A549 (cell line): ENCODE measurements at regions not wholly inside any gene's neighbourhood (a gene's known extent, or its start where the extent isn't known, plus 50 kb on each side); places are given as distances from the start of the nearest gene placed in this dataset.

Source experiments
- ATAC-seq, 2 experiments: fragments of 200-7000 bp in 1 of 2; fragments of >200 bp in 1 of 2; cut with Nextera tagmentation in 1 of 2; cut with Tn5 transposase in 1 of 2; 3 replicates each; pipeline versions ENCODE4 v1.8.0 to v1.9.1; 2018 to 2020; ENCODE audit warnings: mild to moderate bottlenecking in 1 of 2, moderate library complexity in 1 of 2
- CTCF ChIA-PET: fragments of 300-600 bp; sonication (Branson Sonifier 250); formaldehyde crosslinking; extraction: SDS; loops from one replicate; lab custom pipeline; 2021; ENCODE audit warnings: antibody characterized with exemption, inconsistent platforms; lab: Yijun Ruan, JAX
- POLR2A ChIA-PET: fragments of 350-600 bp; formaldehyde crosslinking; extraction: SDS; loops from one replicate; lab custom pipeline; 2021; ENCODE audit warnings: antibody characterized with exemption, inconsistent platforms; lab: Yijun Ruan, JAX
- DNase-seq, 2 experiments: peaks; one replicate each; pipeline versions ENCODE4 v3.0.0 to v3.0.0-alpha.2; 2011 to 2016; ENCODE audit warnings: low read depth in 1 of 2, low spot score in 1 of 2
- FAIRE-seq: peaks from 2 replicates; lab custom pipeline; 2011; peaks lifted over from hg19 to GRCh38; lab: Jason Lieb, UNC
- H3K27ac ChIP-seq, 2 experiments: fragments of >200 bp; sonication (Bioruptor Twin); formaldehyde crosslinking; 3 replicates each; pipeline ENCODE4 v1.5.1; 2016 to 2017
- H3K4me1 ChIP-seq: fragments of >200 bp; sonication (Bioruptor Twin); formaldehyde crosslinking; 3 replicates; pipeline ENCODE4 v1.6.1; 2016
- H3K4me2 ChIP-seq: fragments of >200 bp; sonication (Bioruptor Twin); formaldehyde crosslinking; 3 replicates; pipeline ENCODE4 v1.6.1; 2016
- H3K4me3 ChIP-seq: fragments of >200 bp; sonication (Bioruptor Twin); formaldehyde crosslinking; 3 replicates; pipeline ENCODE4 v1.5.1; 2016
- H3K9me3 ChIP-seq: fragments of >200 bp; sonication (Bioruptor Twin); formaldehyde crosslinking; 3 replicates; pipeline ENCODE4 v1.6.1; 2016
- BHLHE40 ChIP-seq: IDR thresholded peaks from 2 replicates; pipeline ENCODE4 v1.6.1; 2012; ENCODE audit warnings: low read depth, low read length, inconsistent platforms
- CBX8 ChIP-seq: fragments of 200-600 bp; sonication (generic); IDR thresholded peaks from 2 replicates; pipeline ENCODE4 v1.6.1; 2016
- CEBPB ChIP-seq, 2 experiments: fragments of >200 bp in 1 of 2; sonication (Bioruptor Twin) in 1 of 2; formaldehyde crosslinking in 1 of 2; IDR thresholded peaks; 2 replicates each; pipeline ENCODE4 v1.6.1; 2012 to 2016
- EHMT2 ChIP-seq: fragments of 200-600 bp; sonication (generic); IDR thresholded peaks from 2 replicates; pipeline ENCODE4 v1.6.1; 2016; ENCODE audit warnings: antibody characterized with exemption, low read depth, mild to moderate bottlenecking, moderate library complexity
- FOSL2 ChIP-seq, 2 experiments: fragments of 450-650 bp in 1 of 2; fragments of >200 bp in 1 of 2; sonication (Bioruptor Twin) in 1 of 2; formaldehyde crosslinking; IDR thresholded peaks; 2 replicates each; pipeline versions ENCODE4 v1.5.0 to v1.6.1; 2016 to 2020; ENCODE audit warnings: mild to moderate bottlenecking in 1 of 2, moderate library complexity in 1 of 2
- GATA3 ChIP-seq: IDR thresholded peaks from 2 replicates; pipeline ENCODE4 v1.6.1; 2012; ENCODE audit warnings: borderline replicate concordance
- HMGXB4 ChIP-seq: fragments of 250-450 bp; sonication (Bioruptor Pico); IDR thresholded peaks from 2 replicates; pipeline ENCODE4 v1.5.0; 2021; ENCODE audit warnings: mild to moderate bottlenecking, moderate library complexity, borderline replicate concordance
- HOXA7 ChIP-seq: fragments of 250-450 bp; sonication (Bioruptor Pico); IDR thresholded peaks from 2 replicates; pipeline ENCODE4 v1.5.0; 2020; ENCODE audit warnings: mild to moderate bottlenecking, moderate library complexity
- HOXB13 ChIP-seq: fragments of 250-450 bp; sonication (Bioruptor Pico); IDR thresholded peaks from 2 replicates; pipeline ENCODE4 v1.5.0; 2020; ENCODE audit warnings: low read depth, mild to moderate bottlenecking, moderate library complexity
- MAX ChIP-seq: IDR thresholded peaks from 2 replicates; pipeline ENCODE4 v1.6.1; 2012
- NFE2L2 ChIP-seq: fragments of 150-350 bp; conservative IDR thresholded peaks from 2 replicates; pipeline ENCODE4 v1.6.1; 2014; ENCODE audit warnings: low read length
- POLR2A ChIP-seq: IDR thresholded peaks from 2 replicates; pipeline ENCODE4 v1.6.1; 2012; ENCODE audit warnings: mild to moderate bottlenecking, low read length
- POLR2AphosphoS2 ChIP-seq: conservative IDR thresholded peaks from 2 replicates; pipeline ENCODE4 v1.6.1; 2012; ENCODE audit warnings: low read length, improper control_type of control experiment, inconsistent platforms
- RAD21 ChIP-seq, 2 experiments: fragments of >200 bp in 1 of 2; sonication (Bioruptor Twin) in 1 of 2; formaldehyde crosslinking in 1 of 2; IDR thresholded peaks in 1 of 2; conservative IDR thresholded peaks in 1 of 2; 2 replicates in 1 of 2; 3 replicates in 1 of 2; pipeline ENCODE4 v1.6.1; 2012 to 2018; ENCODE audit warnings: inconsistent platforms in 1 of 2
- REST ChIP-seq: fragments of 200-600 bp; sonication (generic); IDR thresholded peaks from 2 replicates; pipeline ENCODE4 v1.6.1; 2016; ENCODE audit warnings: antibody characterized with exemption, mild to moderate bottlenecking, moderate library complexity
- RFX5 ChIP-seq: fragments of 450-650 bp; IDR thresholded peaks from 2 replicates; pipeline ENCODE4 v1.7.1; 2014; ENCODE audit warnings: antibody characterized with exemption, mild to moderate bottlenecking, moderate library complexity
- SMC3 ChIP-seq: fragments of >200 bp; sonication (Bioruptor Twin); formaldehyde crosslinking; IDR thresholded peaks from 3 replicates; pipeline ENCODE4 v1.6.1; 2018; ENCODE audit warnings: inconsistent platforms
- SREBF2 ChIP-seq: fragments of 450-650 bp; IDR thresholded peaks from 2 replicates; pipeline ENCODE4 v1.6.1; 2014; ENCODE audit warnings: mild to moderate bottlenecking, moderate library complexity
- TP53 ChIP-seq: fragments of 250-450 bp; sonication (Bioruptor Pico); IDR thresholded peaks from 2 replicates; pipeline ENCODE4 v1.5.0; 2021; ENCODE audit warnings: mild to moderate bottlenecking, moderate library complexity
- ZNF302 ChIP-seq: fragments of 250-450 bp; sonication (Bioruptor Pico); IDR thresholded peaks from 2 replicates; pipeline ENCODE4 v1.9.0; 2021; ENCODE audit warnings: inconsistent platforms, mild to moderate bottlenecking, moderate library complexity
- ZSCAN20 ChIP-seq: fragments of 250-450 bp; sonication (Bioruptor Pico); IDR thresholded peaks from 2 replicates; pipeline ENCODE4 v1.8.0; 2022; ENCODE audit warnings: mild to moderate bottlenecking, moderate library complexity
- WGBS: methylation state at CpG from one replicate; pipeline ENCODE4 v1.1.6; 2017; ENCODE audit errors: missing lambda C conversion rate; 5-methylcytosine and 5-hydroxymethylcytosine counted together

- DNase-seq, result no peak
- H3K4me1 ChIP-seq, result no peaks in the 10 kb centered on the region
- CTCF ChIA-PET, result no interaction called here
- no peak for ATAC-seq
- no peaks in the 10 kb centered on the region for H3K9me3 ChIP-seq
- POLR2A ChIA-PET, result no interaction called here
- TF ChIP-seq TP53 (CRISPR knock-in tag) (no peak), FOSL2 (IDR thresholded peaks at IDR 0.05) (no peak), FOSL2 (CRISPR knock-in tag; IDR thresholded peaks at IDR 0.05) (no peak), EHMT2 (no peak), RAD21 (conservative IDR thresholded peaks at IDR 0.05 in 1 of 2, IDR thresholded peaks at IDR 0.05 in 1 of 2) (no peak), BHLHE40 (no peak), SREBF2 (no peak), NFE2L2 (no peak), REST (no peak), HOXA7 (CRISPR knock-in tag) (no peak), SMC3 (no peak), CEBPB (IDR thresholded peaks at IDR 0.05) (no peak), GATA3 (no peak), POLR2AphosphoS2 (no peak), HMGXB4 (CRISPR knock-in tag) (no peak), ZNF302 (CRISPR knock-in tag) (no peak), ZSCAN20 (CRISPR knock-in tag) (no peak), CBX8 (no peak), MAX (no peak)
- TF ChIP-seq, all 56 proteins: peak for 0
- no peak for FAIRE-seq
- Histone ChIP-seq H3K4me3 (no peak overlapping the region), H3K4me2 (no peak overlapping the region), H3K27ac (no peak overlapping the region)
- WGBS, result 0% methylated on average over 2 of the region's 2 CpGs
Observed at GRCh38 chrX:112355931-112356330, 273.4 kb upstream of the TRPC5 start.

GRCh38 chrX:112341598-112341997 lies 259.0 kb upstream of the TRPC5 start:
- ChIA-PET POLR2A (no interaction called here), CTCF (no interaction called here)
- ATAC-seq (no peak), DNase-seq (no peak), FAIRE-seq (no peak)
- Histone ChIP-seq H3K4me2 (no peak overlapping the region), H3K4me3 (no peak overlapping the region)
- 4% methylated on average over 2 of the region's 2 CpGs for WGBS
- TF ChIP-seq POLR2A (no peak), RFX5 (no peak), HOXB13 (CRISPR knock-in tag) (no peak), RAD21 (conservative IDR thresholded peaks at IDR 0.05 in 1 of 2, IDR thresholded peaks at IDR 0.05 in 1 of 2) (no peak)
- TF ChIP-seq, all 56 proteins: peak for 0
- Histone ChIP-seq H3K4me1 (no peaks in the 10 kb centered on the region), H3K27ac (no peak overlapping the region), H3K9me3 (no peaks in the 10 kb centered on the region)
